HCT116 (cell line): ENCODE measurements at regions not wholly inside any gene's neighbourhood (a gene's known extent, or its start where the extent isn't known, plus 50 kb on each side); places are given as distances from the start of the nearest gene placed in this dataset.

Source experiments
- CBX3 ChIP-seq: IDR thresholded peaks from 2 replicates; pipeline ENCODE4 v1.6.1; 2012; ENCODE audit warnings: low read depth
- ELF1 ChIP-seq: IDR thresholded peaks from 2 replicates; pipeline ENCODE4 v1.6.1; 2012; ENCODE audit warnings: low read depth, borderline replicate concordance
- EZH2 ChIP-seq: fragments of 200-600 bp; sonication (generic); IDR thresholded peaks from 2 replicates; pipeline ENCODE4 v1.6.1; 2017; ENCODE audit warnings: antibody characterized with exemption, mixed run types
- EZH2phosphoT487 ChIP-seq: fragments of 200-600 bp; IDR thresholded peaks from 2 replicates; pipeline ENCODE4 v1.6.1; 2018; ENCODE audit warnings: antibody characterized with exemption, borderline replicate concordance
- POLR2A ChIP-seq: IDR thresholded peaks from 2 replicates; pipeline ENCODE4 v1.7.0; 2011; ENCODE audit warnings: borderline replicate concordance; ENCODE audit not compliant: insufficient read depth, insufficient read length; ENCODE audit errors: extremely low read depth
- POLR2AphosphoS5 ChIP-seq: IDR thresholded peaks from 2 replicates; pipeline ENCODE4 v1.6.1; 2011; ENCODE audit warnings: mild to moderate bottlenecking, low read depth, low read length, moderate library complexity
- RAD21 ChIP-seq: IDR thresholded peaks from 2 replicates; pipeline ENCODE4 v1.6.1; 2012; ENCODE audit warnings: low read depth, mild to moderate bottlenecking
- SIN3A ChIP-seq: IDR thresholded peaks from 2 replicates; pipeline ENCODE4 v1.6.1; 2012; ENCODE audit warnings: low read depth
- SP1 ChIP-seq: IDR thresholded peaks from 2 replicates; pipeline ENCODE4 v1.6.1; 2012; ENCODE audit warnings: low read depth
- YY1 ChIP-seq: IDR thresholded peaks from 2 replicates; pipeline ENCODE4 v1.6.1; 2011; ENCODE audit warnings: low read length, low read depth, moderate library complexity, mild to moderate bottlenecking; ENCODE audit not compliant: insufficient replicate concordance; ENCODE audit errors: extremely low read depth
- TF ChIP-seq, protein P1 (sequence below), 3 experiments: fragments of 200-600 bp in 1 of 3; sonication (generic) in 1 of 3; IDR thresholded peaks in 2 of 3; conservative IDR thresholded peaks in 1 of 3; 2 replicates each; pipeline ENCODE4 v1.5.1; 2012 to 2017; ENCODE audit warnings: low read depth in 2 of 3, low read length in 2 of 3, antibody characterized with exemption in 1 of 3, borderline replicate concordance in 1 of 3, control low read depth in 1 of 3, mild to moderate bottlenecking in 1 of 3, mixed read lengths in 1 of 3, mixed run types in 1 of 3, moderate library complexity in 1 of 3; ENCODE audit not compliant: insufficient read depth in 1 of 3
- TF ChIP-seq, protein P2 (sequence below): IDR thresholded peaks from 2 replicates; pipeline ENCODE4 v1.6.1; 2011; ENCODE audit warnings: mild to moderate bottlenecking, low read length, moderate library complexity; ENCODE audit not compliant: insufficient replicate concordance; ENCODE audit errors: extremely low read depth
- TF ChIP-seq, protein P3 (sequence below): IDR thresholded peaks from 2 replicates; pipeline ENCODE4 v1.6.1; 2012

DNA sequence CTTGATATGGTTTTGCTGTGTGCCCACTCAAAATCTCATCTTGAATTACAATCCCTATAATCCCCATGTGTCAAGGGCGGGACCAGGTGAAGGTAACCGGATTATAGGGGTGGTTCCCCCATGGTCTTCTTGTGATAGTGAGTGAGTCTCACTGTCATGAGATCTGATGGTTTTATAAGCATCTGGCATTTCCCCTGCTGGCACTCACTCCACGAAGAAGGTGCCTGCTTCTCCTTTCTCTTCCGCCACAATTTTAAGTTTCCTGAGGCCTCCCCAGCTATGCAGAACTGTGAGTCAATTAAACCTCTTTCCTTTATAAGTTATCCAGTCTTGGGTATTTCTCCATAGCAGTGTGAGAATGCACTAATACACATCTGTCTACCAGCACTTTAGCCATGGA, 109.5 kb upstream of the SDK1 start:
- TF ChIP-seq POLR2A: no peak
- no peak for TF ChIP-seq CBX3
- TF ChIP-seq, protein P1, sequence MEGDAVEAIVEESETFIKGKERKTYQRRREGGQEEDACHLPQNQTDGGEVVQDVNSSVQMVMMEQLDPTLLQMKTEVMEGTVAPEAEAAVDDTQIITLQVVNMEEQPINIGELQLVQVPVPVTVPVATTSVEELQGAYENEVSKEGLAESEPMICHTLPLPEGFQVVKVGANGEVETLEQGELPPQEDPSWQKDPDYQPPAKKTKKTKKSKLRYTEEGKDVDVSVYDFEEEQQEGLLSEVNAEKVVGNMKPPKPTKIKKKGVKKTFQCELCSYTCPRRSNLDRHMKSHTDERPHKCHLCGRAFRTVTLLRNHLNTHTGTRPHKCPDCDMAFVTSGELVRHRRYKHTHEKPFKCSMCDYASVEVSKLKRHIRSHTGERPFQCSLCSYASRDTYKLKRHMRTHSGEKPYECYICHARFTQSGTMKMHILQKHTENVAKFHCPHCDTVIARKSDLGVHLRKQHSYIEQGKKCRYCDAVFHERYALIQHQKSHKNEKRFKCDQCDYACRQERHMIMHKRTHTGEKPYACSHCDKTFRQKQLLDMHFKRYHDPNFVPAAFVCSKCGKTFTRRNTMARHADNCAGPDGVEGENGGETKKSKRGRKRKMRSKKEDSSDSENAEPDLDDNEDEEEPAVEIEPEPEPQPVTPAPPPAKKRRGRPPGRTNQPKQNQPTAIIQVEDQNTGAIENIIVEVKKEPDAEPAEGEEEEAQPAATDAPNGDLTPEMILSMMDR (IDR thresholded peaks at IDR 0.05 in 2 of 3, conservative IDR thresholded peaks at IDR 0.05 in 1 of 3; ENCODE audit: borderline replicate concordance in 1 of 3, insufficient read depth in 1 of 3, low read depth in 2 of 3, low read length in 2 of 3): no peak
- TF ChIP-seq EZH2: no peak
- TF ChIP-seq, protein P2, sequence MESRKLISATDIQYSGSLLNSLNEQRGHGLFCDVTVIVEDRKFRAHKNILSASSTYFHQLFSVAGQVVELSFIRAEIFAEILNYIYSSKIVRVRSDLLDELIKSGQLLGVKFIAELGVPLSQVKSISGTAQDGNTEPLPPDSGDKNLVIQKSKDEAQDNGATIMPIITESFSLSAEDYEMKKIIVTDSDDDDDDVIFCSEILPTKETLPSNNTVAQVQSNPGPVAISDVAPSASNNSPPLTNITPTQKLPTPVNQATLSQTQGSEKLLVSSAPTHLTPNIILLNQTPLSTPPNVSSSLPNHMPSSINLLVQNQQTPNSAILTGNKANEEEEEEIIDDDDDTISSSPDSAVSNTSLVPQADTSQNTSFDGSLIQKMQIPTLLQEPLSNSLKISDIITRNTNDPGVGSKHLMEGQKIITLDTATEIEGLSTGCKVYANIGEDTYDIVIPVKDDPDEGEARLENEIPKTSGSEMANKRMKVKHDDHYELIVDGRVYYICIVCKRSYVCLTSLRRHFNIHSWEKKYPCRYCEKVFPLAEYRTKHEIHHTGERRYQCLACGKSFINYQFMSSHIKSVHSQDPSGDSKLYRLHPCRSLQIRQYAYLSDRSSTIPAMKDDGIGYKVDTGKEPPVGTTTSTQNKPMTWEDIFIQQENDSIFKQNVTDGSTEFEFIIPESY: no peak
- no peak for TF ChIP-seq YY1
- TF ChIP-seq SIN3A: no peak
- no peak for TF ChIP-seq POLR2AphosphoS5
- TF ChIP-seq RAD21: no peak
- no peak for TF ChIP-seq SP1
- TF ChIP-seq ELF1: no peak
- TF ChIP-seq, protein P3, sequence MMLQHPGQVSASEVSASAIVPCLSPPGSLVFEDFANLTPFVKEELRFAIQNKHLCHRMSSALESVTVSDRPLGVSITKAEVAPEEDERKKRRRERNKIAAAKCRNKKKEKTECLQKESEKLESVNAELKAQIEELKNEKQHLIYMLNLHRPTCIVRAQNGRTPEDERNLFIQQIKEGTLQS: no peak
- no peak for TF ChIP-seq EZH2phosphoT487
